NCI-H345 (cell line): ENCODE measurements at regions not wholly inside any gene's neighbourhood (a gene's known extent, or its start where the extent isn't known, plus 50 kb on each side); places are given as distances from the start of the nearest gene placed in this dataset.
"Not testable (repeated sequence)": the region's sequence is repeated elsewhere in the genome, so short reads cannot be mapped to it uniquely, and the experiment has no call there.

ENCODE experiments used
- DNase-seq: peaks from one replicate; lab custom pipeline; 2025; lab: John Stamatoyannopoulos, UW

DNA sequence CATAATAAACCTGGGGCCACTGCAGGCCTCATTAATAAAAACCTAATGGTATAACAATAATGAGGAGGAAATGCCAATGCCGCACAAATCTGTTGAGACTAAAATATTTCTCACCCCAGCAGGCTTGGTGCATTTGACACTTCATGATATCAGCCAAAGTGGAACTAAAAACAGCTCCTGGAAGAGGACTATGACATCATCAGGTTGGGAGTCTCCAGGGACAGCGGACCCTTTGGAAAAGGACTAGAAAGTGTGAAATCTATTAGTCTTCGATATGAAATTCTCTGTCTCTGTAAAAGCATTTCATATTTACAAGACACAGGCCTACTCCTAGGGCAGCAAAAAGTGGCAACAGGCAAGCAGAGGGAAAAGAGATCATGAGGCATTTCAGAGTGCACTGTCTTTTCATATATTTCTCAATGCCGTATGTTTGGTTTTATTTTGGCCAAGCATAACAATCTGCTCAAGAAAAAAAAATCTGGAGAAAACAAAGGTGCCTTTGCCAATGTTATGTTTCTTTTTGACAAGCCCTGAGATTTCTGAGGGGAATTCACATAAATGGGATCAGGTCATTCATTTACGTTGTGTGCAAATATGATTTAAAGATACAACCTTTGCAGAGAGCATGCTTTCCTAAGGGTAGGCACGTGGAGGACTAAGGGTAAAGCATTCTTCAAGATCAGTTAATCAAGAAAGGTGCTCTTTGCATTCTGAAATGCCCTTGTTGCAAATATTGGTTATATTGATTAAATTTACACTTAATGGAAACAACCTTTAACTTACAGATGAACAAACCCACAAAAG is 580.9 kb upstream of the TMEFF2 start:
- no peak for DNase-seq

DNA sequence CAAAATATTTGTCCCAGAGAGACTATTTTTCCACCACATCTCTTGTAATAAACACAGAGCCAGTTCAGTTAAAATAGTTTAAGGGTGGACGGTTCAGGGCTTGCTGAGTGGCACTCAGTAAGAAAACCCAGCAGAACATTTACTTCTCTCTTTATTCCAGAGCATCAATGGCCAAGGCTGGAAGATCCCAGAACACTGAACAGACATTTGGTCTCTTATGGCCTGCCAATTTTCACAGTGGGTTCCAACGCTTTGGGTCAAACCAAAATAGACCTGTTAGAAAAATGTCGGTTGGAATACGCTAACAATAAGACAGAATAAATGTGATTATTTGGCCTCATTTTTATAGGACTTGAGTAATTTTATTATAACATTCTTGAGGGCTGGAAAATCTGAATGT is 580.3 kb upstream of the TMEFF2 start:
- no peak for DNase-seq

DNA sequence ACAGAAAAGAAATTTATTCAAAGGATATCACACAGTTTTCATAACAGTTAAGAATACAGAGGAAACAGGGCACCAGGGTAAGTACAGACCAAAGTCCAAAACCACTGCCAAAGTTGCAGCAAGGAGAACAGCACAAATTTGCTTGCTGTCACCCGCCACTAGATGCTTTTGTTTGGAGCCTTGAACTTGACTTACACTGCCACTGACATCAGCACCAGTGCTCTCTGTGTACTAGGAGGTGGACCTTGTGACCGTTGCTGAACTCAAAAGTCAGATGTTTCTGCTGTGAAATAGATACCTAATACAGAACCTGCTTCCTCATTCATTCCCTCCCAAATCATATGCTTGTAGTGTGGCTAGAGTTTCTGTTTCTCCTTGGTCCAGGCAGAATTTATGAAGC is 578.3 kb upstream of the TMEFF2 start:
- DNase-seq: no peak

DNA sequence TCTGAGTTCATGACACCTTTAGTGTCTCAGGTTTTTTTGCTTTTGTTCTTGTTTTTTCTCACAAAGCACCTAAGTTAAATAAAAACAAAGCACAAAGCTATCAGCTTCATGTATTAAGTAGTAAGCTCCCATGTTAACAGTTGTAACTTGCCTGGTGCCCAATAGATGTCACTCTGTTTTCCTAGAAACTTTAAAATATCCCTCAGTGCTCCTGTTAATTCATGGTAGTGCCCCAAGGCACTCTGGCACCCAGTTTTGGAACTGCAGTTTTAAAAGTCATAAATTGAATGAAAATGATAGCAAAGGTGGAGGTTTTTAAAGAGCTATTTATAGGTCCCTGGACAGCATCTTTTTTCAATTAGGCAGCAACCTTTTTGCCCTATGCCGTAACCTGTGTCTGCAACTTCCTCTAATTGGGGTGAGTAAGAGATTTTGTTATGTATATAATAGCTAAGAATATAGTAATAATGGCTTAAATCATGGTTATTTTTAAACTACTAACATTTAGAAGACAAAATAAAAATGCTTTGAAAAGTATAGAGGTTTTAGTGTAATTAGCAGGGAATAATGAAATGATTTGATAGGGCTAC is 555.0 kb upstream of the TMEFF2 start:
- no peak for DNase-seq

DNA sequence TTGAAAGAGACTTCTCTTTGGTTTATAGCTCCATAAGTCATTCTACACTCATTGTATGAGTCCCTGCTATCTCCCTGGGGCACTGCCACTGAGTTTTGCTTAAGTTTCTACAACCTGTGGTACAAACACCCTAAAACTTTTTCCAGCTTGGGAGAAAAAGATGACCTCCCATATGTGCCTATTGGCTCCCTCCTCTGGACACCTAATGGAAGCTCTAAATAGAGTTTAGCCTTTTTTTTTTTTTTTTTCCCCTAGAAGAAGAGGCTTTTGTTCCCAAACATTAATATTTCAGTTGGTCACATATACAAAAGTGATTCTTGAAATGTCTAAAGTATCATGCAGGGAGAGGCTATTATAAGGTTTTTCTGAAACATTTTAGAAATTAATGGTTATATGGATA is 547.2 kb upstream of the TMEFF2 start:
- DNase-seq: no peak

DNA sequence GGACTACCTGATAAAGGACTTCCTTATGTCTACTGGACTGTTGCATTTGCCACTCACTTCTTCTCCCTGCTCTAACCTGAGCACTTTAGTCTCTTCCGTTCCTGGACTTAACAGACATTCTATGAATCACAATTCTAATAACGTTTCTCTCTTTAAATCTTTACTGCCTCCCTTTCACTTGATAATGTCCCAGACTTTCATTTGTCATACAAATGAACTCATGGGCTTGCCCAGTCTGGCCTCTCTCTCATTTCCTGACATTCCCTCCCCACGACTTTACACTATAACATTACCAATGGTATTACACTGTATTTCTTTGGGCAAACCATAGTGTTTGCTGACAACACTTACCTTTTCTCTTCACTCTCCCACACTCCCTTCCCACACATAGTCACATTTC is 540.7 kb upstream of the TMEFF2 start:
- DNase-seq: no peak

DNA sequence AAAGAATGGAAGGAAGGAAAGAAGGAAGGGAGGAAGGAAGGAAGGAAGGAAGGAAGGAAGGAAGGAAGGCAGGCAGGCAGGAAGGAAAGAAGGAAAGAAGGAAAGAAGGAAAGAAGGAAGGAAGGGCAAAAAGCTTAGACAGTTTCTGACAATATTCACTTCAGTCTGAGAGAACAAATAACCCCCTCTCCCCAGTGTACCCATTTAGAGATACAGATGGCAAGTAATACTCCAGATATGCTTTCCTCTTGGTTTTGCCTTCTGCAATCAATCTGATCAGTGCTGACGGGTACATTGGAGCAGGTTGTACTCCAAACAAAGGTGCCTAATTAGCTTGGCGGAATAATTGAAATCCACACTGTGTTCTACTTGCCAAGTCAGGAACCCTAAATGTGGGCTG is 534.6 kb upstream of the TMEFF2 start:
- no peak for DNase-seq

DNA sequence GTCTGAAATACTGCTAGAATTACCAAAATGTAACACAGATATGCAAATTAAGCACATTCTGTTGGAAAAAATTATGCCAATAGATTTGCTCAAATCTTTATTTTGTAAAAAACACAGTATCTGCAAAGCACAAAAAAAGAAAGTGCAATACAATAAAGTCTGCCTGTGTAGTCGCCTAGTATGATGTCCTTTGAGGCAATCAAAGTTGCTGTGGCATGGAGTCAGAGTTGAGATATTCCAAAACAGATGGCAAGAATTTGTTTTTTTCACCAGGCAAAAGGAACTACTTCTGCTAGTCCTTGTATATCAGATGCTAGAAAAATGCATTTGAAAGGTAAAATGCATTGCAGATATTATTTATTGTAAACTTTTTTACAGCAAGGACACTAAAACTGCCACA is 531.3 kb upstream of the TMEFF2 start:
- no peak for DNase-seq

DNA sequence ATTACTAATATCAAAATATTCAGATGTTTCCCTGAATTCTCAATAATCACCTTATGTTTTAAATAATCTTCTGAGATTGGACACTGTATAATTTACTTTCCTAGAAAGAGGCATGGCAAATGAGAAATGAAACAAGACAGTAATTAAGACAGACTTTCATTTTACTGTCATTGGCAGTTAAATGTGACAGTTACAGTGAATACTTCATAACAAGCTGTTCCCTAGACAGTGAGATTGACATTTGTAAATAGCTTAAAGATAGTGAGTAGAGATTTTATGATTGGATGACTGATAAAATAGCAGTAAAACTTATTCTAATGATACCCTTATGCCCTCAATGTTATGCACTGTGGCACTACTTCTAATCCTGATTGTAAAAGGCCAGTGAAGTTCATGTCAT is 524.9 kb upstream of the TMEFF2 start:
- no peak for DNase-seq

DNA sequence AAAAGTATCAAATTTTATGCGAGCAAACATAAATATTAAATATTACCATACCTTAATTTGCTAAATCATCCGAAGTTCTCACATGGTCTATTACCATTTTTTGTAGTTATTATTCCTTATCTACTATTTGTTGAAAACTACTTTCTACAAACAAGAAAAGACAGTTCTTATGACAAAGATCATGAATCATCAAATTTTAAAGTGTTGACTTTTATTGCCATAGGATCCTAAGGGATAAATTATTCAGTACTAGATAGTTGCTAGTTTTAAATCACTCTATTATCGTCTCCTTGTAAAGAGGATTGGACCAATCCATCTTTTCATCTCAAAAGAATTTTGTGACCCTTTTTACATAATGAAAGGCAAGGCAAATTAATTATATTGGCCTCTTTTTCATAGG is 523.6 kb upstream of the TMEFF2 start:
- DNase-seq: no peak

DNA sequence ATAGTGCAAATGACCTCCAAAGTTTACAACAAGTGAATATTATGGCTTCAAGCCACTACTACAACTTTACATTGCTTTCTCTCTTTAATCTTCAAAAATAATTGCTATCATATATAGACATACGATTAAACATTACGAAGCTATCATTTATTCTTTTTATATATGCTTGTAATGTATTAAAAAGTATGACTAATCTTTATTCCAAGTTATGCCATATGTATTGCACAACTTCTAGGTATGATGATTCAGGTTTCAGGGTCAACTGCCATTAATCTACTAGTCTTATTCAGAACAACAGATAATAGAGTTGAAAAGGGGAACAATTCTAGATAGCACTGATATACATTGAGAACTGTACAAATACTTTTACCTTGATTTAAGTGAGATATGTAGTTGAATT is 506.2 kb upstream of the TMEFF2 start:
- DNase-seq: no peak

DNA sequence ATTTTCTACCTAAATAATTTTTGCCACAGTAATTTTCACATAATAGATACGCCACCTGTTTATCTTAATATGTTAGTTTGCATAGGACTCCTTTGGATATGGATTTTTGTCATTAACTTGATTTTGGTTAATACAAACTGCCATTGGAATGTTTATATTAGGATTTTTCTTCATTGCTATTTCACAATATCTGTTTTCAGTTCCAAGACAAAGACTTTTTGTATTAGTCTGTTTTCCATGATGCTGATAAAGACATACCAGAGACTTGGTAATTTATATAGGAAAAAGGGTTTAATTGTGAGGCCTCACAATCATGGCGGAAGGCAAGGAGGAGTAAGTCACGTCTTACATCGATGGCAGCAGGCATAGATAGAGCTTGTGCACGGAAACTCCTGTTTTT is 503.1 kb upstream of the TMEFF2 start:
- DNase-seq: no peak

DNA sequence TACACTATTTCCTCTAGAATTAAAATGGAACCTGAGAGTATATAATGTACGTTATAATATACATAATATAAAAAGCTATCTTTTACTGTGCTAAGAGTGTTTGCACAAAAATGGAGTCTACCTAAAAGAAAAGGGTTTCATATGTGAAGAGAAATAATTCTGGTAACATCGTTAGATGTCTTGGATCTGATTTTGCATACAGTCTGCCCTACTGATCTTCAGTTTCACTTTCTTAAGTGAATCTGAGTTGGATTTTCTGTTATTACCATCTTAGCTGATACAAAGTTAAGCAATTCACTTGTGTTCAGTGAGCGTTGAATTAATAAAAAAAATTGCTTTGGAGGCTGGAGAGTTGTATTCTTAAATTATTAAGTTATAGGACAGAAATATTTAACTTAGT is 502.1 kb upstream of the TMEFF2 start:
- no peak for DNase-seq

DNA sequence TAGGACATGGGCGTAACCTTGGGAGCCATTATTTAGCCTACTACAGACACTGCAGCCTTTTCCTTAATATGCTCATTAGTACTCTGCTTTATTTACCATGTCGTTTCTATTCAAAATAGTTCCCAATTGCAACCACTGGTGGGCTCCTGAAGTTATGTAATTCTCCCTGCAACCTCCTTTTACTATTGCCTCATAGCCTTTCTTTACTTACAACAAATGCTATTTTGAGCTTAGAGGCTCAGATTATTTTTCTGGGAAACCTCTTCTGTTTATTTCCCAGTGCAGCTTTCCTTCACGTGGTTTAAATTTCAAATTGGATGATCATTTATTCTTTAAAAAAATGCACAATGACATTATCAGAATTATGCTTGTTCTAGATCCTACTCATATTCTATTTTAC is 492.3 kb upstream of the TMEFF2 start:
- no peak for DNase-seq

DNA sequence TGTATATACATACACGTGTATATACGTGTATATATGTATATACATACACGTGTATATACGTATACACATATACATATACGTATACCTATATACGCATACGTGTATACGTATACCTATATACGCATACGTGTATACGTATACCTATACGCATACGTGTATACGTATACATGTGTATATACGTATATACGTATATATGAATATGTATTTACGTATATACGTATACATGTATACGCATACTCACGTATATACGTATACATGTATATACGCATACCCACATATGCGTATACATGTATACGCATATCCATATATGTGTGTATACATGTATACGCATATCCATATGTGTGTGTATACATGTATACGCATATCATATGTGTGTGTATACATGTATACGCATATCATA is 487.8 kb upstream of the TMEFF2 start:
- not testable (repeated sequence) for DNase-seq

DNA sequence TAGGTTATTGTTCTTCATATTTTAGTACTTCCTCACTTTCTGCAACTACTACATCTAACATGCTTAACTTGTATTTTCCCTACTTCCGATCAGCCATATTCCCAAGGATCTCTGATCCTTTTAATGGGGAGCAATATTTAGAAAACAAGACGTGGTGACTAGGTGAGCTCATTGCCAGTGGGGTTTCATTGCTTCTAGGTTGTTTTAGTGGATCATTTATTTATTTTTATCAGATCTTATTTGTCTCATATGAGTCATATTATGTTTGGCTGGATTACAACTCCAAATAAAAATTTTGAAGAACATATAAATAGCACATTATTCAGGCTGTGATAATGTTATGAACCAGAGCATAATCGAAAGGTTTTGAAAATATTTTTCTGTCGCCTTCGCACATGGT is 480.9 kb upstream of the TMEFF2 start:
- DNase-seq: no peak

DNA sequence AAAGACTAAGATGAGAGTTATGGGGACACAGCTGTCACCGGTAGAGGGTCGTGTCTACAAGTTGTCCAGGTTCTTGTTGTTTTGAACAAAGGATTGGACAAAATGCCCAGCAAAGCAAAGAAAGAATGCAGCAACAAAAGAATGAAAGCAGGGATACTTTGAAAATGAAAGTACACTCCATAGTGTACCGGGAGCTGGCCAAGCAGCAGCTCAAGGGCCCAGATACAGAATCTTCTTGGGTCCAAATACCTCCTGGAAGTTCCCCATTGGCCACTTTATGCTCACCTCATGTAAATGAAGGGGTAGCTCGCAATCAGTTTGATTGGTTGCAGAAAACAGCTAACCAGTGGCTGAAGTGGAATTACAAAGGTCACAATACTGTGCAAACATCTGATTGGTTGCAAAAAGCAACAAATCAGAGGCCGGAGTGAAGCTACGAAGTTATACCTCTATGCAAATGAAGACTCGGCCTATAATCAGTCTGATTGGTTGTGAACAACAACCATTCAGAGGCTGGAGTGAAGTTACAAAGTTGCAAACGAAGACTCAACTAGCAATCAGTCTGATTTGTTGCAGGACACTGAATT is 474.9 kb upstream of the TMEFF2 start:
- DNase-seq: no peak

DNA sequence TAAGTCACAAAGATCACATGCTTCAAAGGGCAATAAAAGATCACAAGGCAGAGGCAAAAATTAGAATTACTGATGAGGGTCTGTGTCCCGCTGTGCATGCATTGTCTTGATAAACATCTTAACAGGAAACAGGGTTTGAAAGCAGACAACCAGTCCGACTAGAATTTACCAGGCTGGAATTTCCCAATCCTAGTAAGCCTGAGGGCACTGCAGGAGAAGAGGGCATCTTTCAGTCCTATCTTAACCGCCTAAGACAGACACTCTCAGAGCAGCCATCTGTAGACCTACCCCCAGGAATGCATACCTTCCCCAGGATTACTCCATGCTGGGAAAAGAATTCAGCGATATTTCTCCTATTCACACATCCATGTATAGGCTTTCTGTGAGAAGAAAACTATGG is 465.8 kb upstream of the TMEFF2 start:
- not testable (repeated sequence) for DNase-seq

DNA sequence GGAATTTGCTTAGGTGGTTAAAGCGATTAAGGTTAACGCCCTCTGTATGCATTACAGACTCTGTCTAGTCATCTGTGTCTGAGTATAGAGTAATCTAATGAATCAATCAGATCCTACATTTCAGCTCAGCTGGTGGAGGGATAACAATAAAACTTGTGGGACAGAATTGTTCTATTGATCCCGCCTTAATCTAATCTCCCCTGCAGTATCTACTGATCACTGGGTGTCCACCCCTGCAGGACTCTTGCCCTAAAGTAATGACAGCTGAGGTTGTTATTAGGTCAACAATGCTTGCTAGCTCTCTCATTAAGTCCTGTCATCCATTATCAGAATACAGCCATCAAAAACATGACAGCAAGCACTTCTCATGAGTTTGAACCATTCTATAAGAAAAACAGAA is 462.6 kb upstream of the TMEFF2 start:
- DNase-seq: no peak

DNA sequence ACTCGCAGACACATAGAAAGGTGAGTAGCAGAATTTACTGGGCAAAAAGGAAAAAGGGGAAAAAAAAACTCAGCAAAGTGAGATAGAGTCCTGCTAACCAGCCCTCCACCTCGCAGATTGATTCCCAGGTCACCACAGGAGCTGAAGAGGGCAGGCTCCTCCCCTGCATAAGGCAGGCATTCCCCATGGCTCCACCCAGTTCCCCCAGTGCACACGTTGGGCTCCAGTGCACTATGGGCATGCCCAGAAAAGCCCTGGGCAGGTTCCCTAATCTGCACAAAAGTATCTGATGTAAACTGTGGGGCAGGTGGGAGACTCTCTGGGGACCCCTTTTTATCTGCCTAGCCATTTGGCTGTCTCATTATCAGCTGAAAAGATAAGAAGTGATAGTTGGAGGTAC is 461.2 kb upstream of the TMEFF2 start:
- DNase-seq: no peak

DNA sequence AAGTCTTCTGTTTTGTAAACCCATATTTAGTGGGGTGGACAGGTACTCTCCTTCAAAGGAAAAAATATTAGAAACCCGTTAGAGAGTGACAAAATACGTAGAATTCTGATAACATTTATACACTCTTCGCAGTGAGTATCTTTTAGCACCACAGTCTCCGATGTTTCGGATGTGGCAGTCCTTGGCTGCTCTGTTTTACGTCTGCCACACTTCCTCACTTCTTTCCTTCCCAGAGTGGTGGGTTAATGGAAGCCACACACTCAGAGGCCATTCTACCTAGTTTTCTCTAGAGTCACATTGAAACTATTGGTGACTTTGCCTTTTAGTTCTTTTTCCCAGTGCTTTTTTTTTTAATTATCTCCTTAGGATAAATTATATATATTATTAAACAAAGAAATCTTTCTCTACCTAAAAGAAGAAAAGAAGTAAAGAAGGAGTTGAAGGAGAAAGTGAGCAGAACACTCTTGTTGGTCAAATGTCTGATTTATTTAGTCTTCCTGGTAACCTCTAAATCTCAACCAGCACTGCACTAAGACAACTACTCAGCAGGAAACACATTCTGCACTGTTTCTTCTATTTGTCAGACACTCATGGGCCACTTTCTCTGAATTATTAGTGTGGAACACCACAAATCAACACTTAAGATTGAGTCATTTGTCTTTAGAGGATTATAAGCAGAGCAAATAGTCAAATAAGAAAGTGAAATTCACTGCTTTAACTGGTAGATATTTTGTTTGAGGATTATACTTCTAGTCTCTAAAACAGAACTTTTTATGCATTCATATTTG is 451.3 kb upstream of the TMEFF2 start:
- DNase-seq: no peak

DNA sequence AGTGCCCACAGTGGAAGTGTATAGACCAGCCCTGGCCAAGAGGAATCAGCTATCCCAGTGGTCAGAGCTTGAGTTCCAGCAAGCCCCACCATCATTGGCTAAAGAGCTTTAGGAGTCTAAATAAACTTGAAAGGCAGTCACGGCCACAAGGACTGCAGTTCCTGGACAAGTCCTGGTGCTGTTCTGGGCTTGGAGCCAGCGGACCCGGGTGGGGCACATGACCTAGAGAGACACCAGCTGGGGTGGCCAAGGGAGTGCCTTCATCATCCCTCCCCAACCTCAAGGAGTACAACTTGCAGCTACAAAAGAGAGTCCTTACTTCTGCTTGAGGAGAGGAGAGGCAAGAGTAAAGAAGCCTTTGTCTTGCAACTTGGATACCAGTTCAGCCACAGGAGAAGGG is 439.8 kb upstream of the TMEFF2 start:
- no peak for DNase-seq

DNA sequence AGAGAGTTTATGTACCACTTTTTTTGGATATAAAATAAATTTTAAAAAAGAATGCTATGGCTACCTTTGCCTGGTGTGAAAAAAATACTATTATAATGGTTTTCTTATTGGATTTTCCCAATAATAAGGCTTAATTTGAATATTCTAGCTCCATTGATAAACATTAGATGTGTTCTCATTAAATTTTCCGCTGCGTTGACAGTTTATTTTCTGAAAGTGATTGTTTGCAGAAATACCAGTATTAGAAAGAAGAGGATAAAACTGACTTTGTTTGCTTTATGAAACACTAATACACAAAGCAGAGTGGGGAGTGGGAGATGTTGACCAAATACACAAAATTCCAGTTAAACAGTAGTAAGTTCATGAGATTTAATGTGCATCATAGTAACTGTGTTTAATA is 433.3 kb upstream of the TMEFF2 start:
- DNase-seq: no peak
